Activated T-helper 1 cell treated with anti-CD3 and anti-CD28 coated beads, Interleukin-12 subunit alpha, Interleukin-12 subunit beta, Interleukin-2, Interleukin-4 antibody, amounts not matched to agents 30 ng/mL and 10 ng/mL and 1 ng/mL, durations not matched to agents 14 hours and 24 hours and 36 hours (primary cell): ENCODE measurements at regions not wholly inside any gene's neighbourhood (a gene's known extent, or its start where the extent isn't known, plus 50 kb on each side); places are given as distances from the start of the nearest gene placed in this dataset.
"Not testable (repeated sequence)": the region's sequence is repeated elsewhere in the genome, so short reads cannot be mapped to it uniquely, and the experiment has no call there.

Experiments
- DNase-seq: peaks from one replicate; pipeline ENCODE4 v3.0.0; 2021; ENCODE audit warnings: low spot score
- H3K27ac Mint-ChIP-seq: one replicate; pipeline ENCODE4 v1.8.0; 2021; ENCODE audit warnings: mild to moderate bottlenecking, mixed read lengths
- H3K27me3 Mint-ChIP-seq: one replicate; pipeline ENCODE4 v1.8.0; 2022; ENCODE audit warnings: mild to moderate bottlenecking, moderate library complexity, mixed read lengths; ENCODE audit not compliant: insufficient read depth
- H3K36me3 Mint-ChIP-seq: one replicate; pipeline ENCODE4 v1.8.0; 2021; ENCODE audit warnings: low read depth, mixed read lengths
- H3K4me1 Mint-ChIP-seq: one replicate; pipeline ENCODE4 v1.8.0; 2021; ENCODE audit warnings: low read depth, mixed read lengths
- H3K4me3 Mint-ChIP-seq: one replicate; pipeline ENCODE4 v1.8.0; 2021; ENCODE audit warnings: mild to moderate bottlenecking, moderate library complexity, mixed read lengths
- H3K9me3 Mint-ChIP-seq: one replicate; pipeline ENCODE4 v1.8.0; 2021; ENCODE audit warnings: mixed read lengths
- intact Hi-C: fragments of 100-400 bp; cut with micrococcal nuclease; formaldehyde crosslinking; loops from one replicate; pipeline ENCODE4 v1.15.1; 2024

- H3K36me3 Mint-ChIP-seq = no peaks in the 10 kb centered on the region
- H3K27me3 Mint-ChIP-seq = peaks cover 4% of the 10 kb centered on the region
- H3K9me3 Mint-ChIP-seq = no peaks in the 10 kb centered on the region
- no peak overlapping the region for H3K4me3 Mint-ChIP-seq
- no peak for DNase-seq
- H3K27ac Mint-ChIP-seq = no peak overlapping the region
- H3K4me1 Mint-ChIP-seq = no peaks in the 10 kb centered on the region
- intact Hi-C loops = no loop called here
These were observed 127.1 kb downstream of the S1PR1 start for GRCh38 chr1:101363891-101364318.

- Mint-ChIP-seq H3K36me3 (no peaks in the 10 kb centered on the region), H3K4me1 (no peaks in the 10 kb centered on the region)
- intact Hi-C loops = no loop called here
These were observed 127.7 kb downstream of the S1PR1 start for GRCh38 chr1:101364370-101365120.

DNA sequence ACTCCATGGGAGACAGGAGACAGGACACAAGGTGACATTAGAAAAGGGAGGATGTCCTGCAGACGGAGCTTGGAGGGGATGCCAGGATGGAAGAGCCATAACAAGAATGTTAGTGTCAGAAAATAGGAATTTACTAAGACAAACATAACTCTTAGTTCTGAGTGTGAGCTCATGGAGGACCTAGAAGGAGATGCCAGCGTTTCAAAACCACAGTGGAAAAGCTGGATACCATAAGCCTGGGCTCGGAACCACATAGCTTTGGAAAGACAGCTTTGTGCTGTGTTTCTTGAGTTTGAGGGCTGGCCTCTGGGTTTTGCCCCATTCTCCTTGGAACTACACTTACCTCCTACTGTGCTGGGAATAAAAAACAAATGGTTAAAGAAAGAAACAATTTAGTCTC is 128.4 kb downstream of the S1PR1 start:
- intact Hi-C loops = no loop called here
- Mint-ChIP-seq H3K27me3 (peaks cover 2% of the 10 kb centered on the region), H3K36me3 (no peaks in the 10 kb centered on the region), H3K4me3 (no peak overlapping the region), H3K27ac (no peak overlapping the region), H3K9me3 (no peaks in the 10 kb centered on the region), H3K4me1 (no peaks in the 10 kb centered on the region)
- no peak for DNase-seq

More at GRCh38 chr1:101364370-101365120, 127.7 kb downstream of the S1PR1 start:
- Mint-ChIP-seq H3K27ac (no peak overlapping the region), H3K9me3 (no peaks in the 10 kb centered on the region), H3K4me3 (no peak overlapping the region), H3K27me3 (peaks cover 2% of the 10 kb centered on the region)
- no peak for DNase-seq

DNA sequence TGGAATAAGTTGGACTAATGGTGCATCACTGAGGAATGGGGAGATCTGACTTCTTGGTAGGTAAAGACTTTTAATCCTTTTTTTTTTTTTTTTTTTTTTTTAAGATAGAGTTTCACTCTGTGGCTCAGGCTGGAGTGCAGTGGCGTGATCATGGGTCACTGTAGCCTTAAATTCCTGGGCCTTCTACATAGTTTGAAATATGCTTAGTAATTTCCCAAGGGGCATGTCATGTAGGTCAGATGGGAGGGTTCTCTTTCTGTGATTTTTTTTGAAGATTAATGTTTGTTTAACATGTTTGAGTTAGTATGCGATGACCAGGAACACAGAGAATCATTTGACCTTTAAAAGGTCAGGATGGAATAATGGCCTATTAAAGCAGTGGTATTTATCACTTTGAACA is 129.1 kb downstream of the S1PR1 start:
- no peak for DNase-seq
- Mint-ChIP-seq H3K27ac (no peak overlapping the region), H3K36me3 (no peaks in the 10 kb centered on the region), H3K4me3 (no peak overlapping the region), H3K4me1 (peaks cover 3% of the 10 kb centered on the region), H3K9me3 (no peaks in the 10 kb centered on the region), H3K27me3 (peaks cover 2% of the 10 kb centered on the region)
- intact Hi-C loops = no loop called here

DNA sequence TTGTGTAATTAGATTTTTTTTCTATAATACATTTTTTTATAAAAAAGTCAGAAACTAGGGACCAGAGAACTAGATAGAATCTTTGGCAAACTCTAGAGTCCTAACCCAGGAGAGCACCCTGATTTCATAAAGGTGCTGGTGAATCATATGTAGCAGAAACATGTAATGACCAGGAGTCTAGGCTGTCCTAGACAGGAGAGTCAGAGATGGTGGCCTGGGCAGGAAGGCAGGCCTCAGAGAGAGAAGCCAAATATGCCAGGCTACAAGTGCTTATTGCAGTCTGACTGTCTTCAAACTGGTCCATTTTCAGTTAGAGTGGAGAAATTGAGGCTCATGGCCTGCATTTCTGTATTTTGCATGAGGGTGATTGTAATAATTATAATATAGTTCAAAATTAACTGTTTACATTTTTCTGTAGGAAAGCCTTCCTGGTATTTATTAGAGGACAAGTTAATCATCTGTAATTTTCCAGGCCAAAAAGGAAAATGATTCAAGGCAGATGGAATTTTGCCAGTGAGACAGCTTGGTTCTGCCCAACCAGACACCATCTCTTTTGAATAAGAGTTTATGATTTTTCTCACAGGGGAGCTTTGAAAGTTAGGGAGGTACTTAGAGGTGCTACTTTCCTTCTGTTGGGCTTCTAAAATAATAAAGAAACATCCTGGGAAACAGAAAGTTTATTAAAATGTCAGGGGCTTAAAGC is 129.8 kb downstream of the S1PR1 start:
- Mint-ChIP-seq H3K4me3 (no peak overlapping the region), H3K27me3 (peaks cover 2% of the 10 kb centered on the region), H3K9me3 (no peaks in the 10 kb centered on the region), H3K36me3 (no peaks in the 10 kb centered on the region), H3K4me1 (peaks cover 11% of the 10 kb centered on the region), H3K27ac (no peak overlapping the region)
- intact Hi-C loops = no loop called here
- no peak for DNase-seq

DNA sequence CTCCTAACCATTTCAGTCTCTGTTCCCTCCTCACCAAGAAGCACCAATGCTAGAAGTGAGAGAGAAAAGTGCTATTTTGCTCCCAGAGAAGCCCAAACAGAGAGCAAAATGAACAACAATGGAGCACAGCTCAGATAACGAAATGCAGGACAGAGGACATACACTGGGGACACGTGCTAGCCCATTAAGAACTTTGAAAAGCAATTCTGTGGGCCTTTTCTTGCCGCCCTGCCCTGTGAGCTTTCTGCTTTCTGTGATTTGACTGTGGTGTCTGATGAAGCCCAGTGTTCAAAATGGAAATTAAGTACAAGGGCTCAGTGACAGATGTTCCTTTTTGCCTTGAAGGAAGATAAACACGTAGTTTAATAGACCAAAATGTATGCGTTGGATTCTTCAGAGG is 130.8 kb downstream of the S1PR1 start:
- Mint-ChIP-seq H3K27me3 (peaks cover 3% of the 10 kb centered on the region), H3K4me3 (no peak overlapping the region), H3K36me3 (peaks cover 2% of the 10 kb centered on the region), H3K4me1 (peaks cover 12% of the 10 kb centered on the region), H3K9me3 (peaks cover 3% of the 10 kb centered on the region), H3K27ac (no peak overlapping the region)
- no peak for DNase-seq
- intact Hi-C loops = no loop called here

DNA sequence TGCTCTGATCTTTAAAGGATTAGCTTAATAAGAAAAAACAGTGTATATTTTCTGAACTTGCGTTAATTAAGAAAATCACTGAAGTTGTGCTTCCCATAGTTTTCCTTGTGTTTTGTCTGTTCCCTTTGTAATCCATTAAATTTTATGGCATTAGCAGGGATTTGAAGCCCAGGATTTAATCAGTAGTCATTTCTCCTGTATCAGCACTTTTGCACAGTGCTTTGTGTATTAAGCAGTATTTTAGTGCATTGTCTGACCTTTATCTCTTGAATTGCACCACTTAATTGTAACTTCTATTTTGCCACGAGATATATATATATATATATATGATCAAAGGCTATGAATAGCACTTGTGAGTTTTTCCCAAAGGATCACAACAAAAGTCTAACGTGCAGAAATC is 133.7 kb downstream of the S1PR1 start:
- peaks cover 3% of the 10 kb centered on the region for H3K36me3 Mint-ChIP-seq
- no peak overlapping the region for H3K27ac Mint-ChIP-seq
- no peak for DNase-seq
- peaks cover 14% of the 10 kb centered on the region for H3K27me3 Mint-ChIP-seq
- intact Hi-C loops = loop anchor here (2.0 to 5.0 kb wide), 3 partner anchors 14 to 248 kb away; no protein-coding TSS in a partner anchor
- H3K4me3 Mint-ChIP-seq = no peak overlapping the region
- H3K9me3 Mint-ChIP-seq = peaks cover 13% of the 10 kb centered on the region
- H3K4me1 Mint-ChIP-seq = peaks cover 12% of the 10 kb centered on the region

DNA sequence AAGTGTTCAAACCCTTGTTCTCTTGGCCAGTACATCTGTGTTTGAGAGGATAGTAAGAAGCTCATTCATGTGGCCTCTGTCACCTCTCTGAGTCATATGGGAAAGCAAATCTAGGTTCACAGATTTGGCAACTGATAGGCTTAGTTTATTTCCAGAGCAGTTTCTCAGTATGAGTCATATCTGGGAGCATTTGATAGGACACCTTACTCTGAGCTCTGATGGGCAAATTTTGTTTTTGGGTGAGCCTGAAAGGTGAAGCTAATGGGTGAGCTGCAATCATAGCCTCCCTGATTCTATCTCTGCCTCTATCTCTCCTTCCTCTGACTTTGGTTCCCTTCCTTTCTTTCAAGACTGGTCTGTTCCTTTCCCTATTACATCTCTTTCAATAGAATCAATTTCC is 134.4 kb downstream of the S1PR1 start:
- intact Hi-C loops = loop anchor here (1.0 to 5.0 kb wide), 10 partner anchors 14 to 476 kb away; partner anchors contain the start of gene S1PR1
- Mint-ChIP-seq H3K27ac (no peak overlapping the region), H3K9me3 (peaks cover 13% of the 10 kb centered on the region), H3K27me3 (peaks cover 14% of the 10 kb centered on the region), H3K36me3 (peaks cover 5% of the 10 kb centered on the region), H3K4me3 (peak overlapping the region; percentile 40), H3K4me1 (peaks cover 12% of the 10 kb centered on the region)
- DNase-seq = peak; percentile 33

DNA sequence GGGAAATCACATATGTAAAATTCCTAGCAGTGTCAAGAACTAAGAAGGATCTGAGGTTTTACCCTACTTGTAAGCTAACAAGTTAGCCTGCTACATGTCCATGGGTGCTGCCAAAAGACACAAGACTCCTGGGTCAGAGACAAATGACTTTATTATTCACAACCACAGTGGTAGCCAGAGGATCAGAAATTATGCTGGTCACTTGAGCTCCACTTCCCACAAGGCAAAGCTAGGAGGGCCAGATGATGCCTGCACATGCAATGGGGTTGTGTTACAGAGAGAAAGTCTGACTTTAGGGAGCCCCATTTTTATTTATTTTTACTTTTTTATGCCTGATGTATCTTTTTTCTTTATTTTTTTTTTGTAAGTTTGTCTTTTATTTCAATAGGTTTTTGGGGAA is 136.8 kb downstream of the S1PR1 start:
- Mint-ChIP-seq H3K36me3 (peaks cover 7% of the 10 kb centered on the region), H3K9me3 (peaks cover 15% of the 10 kb centered on the region), H3K4me3 (no peak overlapping the region), H3K27me3 (peaks cover 12% of the 10 kb centered on the region), H3K4me1 (peaks cover 15% of the 10 kb centered on the region), H3K27ac (no peak overlapping the region)
- DNase-seq = no peak
- intact Hi-C loops = loop anchor here (5.0 kb wide), 2 partner anchors 236 to 251 kb away; no protein-coding TSS in a partner anchor

GRCh38 chr1:101375448-101375847 is 138.6 kb downstream of the S1PR1 start:
- intact Hi-C loops, DNase-seq, H3K36me3 Mint-ChIP-seq, H3K27ac Mint-ChIP-seq, H3K4me3 Mint-ChIP-seq: not testable (repeated sequence)
- Mint-ChIP-seq H3K27me3 (peaks cover 12% of the 10 kb centered on the region), H3K4me1 (peaks cover 34% of the 10 kb centered on the region), H3K9me3 (peaks cover 17% of the 10 kb centered on the region)

DNA sequence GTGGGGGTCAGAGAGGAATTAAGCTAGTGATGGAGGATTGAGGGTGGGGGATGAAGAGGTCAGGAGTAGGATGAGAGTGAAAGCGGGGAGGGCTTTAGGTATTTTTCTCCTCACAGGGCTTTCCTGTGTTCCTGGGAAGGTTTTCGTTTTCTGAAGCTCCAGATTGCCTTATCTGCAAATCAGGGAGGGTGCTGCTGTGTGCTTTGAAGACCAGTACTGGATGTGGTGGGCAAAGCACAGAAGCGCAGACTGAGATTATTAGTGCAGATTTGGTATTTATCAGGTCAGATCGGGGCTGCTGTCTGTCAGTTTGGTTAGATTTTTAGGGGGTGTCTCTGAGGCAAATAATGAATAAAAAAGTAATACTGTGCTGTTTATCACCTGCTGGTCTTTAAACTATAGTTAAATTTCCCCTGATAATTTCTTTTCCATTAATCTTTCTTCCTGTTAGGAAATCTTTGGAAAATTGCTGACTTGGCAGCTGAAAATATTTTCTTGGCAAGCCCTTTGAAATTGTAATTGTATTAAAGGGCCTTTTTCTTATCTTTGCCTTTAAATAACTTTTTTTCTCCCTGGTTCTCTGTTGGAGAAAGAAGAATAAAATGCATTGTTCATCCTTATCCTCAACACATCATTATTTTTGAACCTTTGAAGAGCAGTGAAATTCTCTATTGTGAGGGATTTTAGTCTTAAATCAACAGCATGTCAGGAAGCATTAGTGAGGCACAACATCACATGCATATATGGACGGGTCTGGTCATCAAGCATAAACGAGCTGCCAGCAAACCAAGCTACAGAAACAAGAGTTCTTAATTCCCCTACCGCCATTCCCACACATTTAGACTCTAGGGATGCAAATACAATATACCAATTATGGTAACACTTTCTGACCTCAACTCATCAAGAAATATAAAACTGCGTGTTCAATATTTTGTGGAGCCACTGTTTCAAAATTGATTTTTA is 139.6 kb downstream of the S1PR1 start:
- intact Hi-C loops = no loop called here
- H3K4me1 Mint-ChIP-seq = peaks cover 31% of the 10 kb centered on the region
- no peak overlapping the region for H3K4me3 Mint-ChIP-seq

GRCh38 chr1:101377084-101377835 is 140.4 kb downstream of the S1PR1 start:
- Mint-ChIP-seq H3K4me1 (peaks cover 27% of the 10 kb centered on the region), H3K36me3 (peaks cover 7% of the 10 kb centered on the region), H3K4me3 (no peak overlapping the region), H3K9me3 (peaks cover 17% of the 10 kb centered on the region), H3K27me3 (peaks cover 12% of the 10 kb centered on the region), H3K27ac (no peak overlapping the region)
- no peak for DNase-seq
- intact Hi-C loops = no loop called here

More for the DNA sequence above, 139.6 kb downstream of the S1PR1 start:
- H3K36me3 Mint-ChIP-seq = peaks cover 7% of the 10 kb centered on the region
- no peak overlapping the region for H3K27ac Mint-ChIP-seq
- no peak for DNase-seq
- H3K27me3 Mint-ChIP-seq = peaks cover 12% of the 10 kb centered on the region
- H3K9me3 Mint-ChIP-seq = peaks cover 17% of the 10 kb centered on the region
